ENCODE measurements at regions not wholly inside any gene's neighbourhood (a gene's known extent, or its start where the extent isn't known, plus 50 kb on each side); places are given as distances from the start of the nearest gene placed in this dataset.

GRCh38 chr16:20166531-20167235 is 93.0 kb upstream of the GPR139 start:
- DNase-seq, result no peak

GRCh38 chr16:20153444-20153843 is 79.8 kb upstream of the GPR139 start:
- no peak for DNase-seq

GRCh38 chr16:20147091-20147490 is 73.4 kb upstream of the GPR139 start:
- DNase-seq, result no peak

- no peak for DNase-seq
Measured at GRCh38 chr16:20141956-20142355, 68.3 kb upstream of the GPR139 start.

GRCh38 chr16:20137909-20138308 is 64.2 kb upstream of the GPR139 start:
- no peak for DNase-seq

- no peak for DNase-seq
Measured at GRCh38 chr16:20137194-20137593, 63.5 kb upstream of the GPR139 start.

GRCh38 chr16:20136446-20136968 is 62.8 kb upstream of the GPR139 start:
- DNase-seq, result no peak

- DNase-seq, result no peak
Measured at GRCh38 chr16:20129375-20129774, 55.7 kb upstream of the GPR139 start.

Measured in hematopoietic multipotent progenitor cell treated with erythropoietin and hydrocortisone succinate and interleukin-3 and kit ligand, for 6 days (in vitro differentiated cells).